Epithelial cell of esophagus (primary cell): ENCODE measurements at regions not wholly inside any gene's neighbourhood (a gene's known extent, or its start where the extent isn't known, plus 50 kb on each side); places are given as distances from the start of the nearest gene placed in this dataset.

Experiments
- DNase-seq: peaks from one replicate; pipeline ENCODE4 v3.0.0; 2010; ENCODE audit warnings: low read depth
- H3K4me3 ChIP-seq: 2 replicates; pipeline ENCODE4 v1.5.1; 2011; ENCODE audit warnings: mild to moderate bottlenecking, low read length, control low read depth
- CTCF ChIP-seq: IDR thresholded peaks from 2 replicates; pipeline ENCODE4 v1.5.1; 2011; ENCODE audit warnings: low read depth, mild to moderate bottlenecking, low read length, control low read depth, inconsistent platforms; ENCODE audit not compliant: insufficient read depth; ENCODE audit errors: missing control alignments

DNA sequence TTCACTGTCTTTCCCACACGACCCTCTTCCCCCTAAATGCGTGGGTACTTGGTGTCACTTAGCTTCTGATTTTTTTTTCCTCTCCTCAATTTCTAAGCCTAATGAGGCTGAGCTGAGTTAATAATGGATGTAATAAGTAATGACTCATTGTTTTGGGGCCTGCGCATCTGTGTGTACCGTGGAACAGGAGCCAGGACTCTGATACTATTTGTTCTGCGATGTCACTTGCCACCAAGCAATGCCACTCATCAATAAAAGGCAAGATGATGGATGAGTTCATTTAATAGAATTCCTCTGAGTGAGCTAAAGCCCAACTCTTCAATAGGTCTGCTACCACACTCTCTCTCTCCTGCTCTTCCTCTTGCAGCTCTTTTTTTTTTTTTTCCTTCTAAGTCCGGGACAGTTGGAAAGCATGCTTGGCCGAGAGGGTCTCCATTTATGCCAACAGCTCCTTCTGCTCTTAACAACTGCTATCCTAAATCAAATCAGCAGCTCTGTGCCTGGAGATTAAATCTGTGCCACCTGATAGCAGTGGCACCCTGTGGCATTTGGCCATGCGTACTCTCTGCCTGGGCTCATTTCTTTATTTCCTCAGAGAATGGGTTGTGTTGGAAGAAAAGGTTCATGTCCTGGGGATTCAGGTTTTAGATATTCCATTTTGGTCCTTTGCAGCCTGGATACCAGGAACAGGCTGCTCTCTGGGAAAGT is 1284.2 kb upstream of the PIK3C3 start:
- no peak for TF ChIP-seq CTCF
- DNase-seq, result no peak
- H3K4me3 ChIP-seq, result no peak overlapping the region

DNA sequence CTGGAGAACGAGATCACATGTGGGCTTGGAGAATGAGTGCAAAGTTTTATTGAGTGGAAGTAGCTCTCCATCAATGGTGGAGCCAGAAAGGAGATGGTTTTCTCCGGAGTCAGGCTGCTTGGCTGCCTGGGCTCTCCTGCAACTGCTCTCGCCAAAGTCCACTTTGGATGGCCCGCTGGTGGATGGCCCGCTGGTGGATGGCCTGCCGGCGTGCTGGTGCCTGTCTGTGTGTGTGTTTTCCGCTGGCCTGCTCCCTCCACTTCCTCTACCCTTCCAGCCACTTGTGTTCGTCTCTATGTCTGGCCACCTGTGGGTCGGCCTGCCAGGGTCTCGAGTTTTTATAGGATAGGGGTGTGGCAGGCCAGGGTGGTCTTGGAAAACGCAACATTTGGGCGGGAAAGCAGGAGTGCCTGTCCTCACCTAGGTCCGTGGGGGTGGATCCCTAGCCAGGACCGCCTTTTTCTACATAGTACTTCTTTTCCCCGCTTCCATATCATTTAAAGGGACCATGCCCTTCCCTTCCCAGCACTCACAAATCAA is 1292.1 kb upstream of the PIK3C3 start:
- H3K4me3 ChIP-seq, result no peak overlapping the region
- DNase-seq, result no peak

DNA sequence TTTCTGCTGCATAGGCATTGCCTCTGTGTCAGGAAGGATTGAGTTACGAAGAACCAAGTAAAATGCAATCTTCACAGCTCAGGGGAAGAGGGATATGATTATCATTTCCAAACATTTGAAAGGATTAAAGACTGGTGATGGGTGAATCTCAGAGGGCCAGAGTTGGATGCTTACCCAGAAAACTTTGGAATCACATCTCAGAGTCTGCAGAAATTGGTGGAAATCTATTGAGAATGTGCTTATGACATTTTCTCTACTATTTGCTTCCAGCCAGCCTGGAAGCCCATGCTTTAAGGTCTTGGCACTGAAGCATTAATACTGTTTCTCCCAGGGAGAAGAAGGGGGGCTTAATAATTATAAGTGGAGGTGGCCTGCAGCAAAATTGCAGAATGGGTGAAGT is 1301.4 kb upstream of the PIK3C3 start:
- H3K4me3 ChIP-seq, result no peak overlapping the region
- TF ChIP-seq CTCF, result no peak
- DNase-seq, result no peak

More for the DNA sequence above, 1292.1 kb upstream of the PIK3C3 start:
- no peak for TF ChIP-seq CTCF

DNA sequence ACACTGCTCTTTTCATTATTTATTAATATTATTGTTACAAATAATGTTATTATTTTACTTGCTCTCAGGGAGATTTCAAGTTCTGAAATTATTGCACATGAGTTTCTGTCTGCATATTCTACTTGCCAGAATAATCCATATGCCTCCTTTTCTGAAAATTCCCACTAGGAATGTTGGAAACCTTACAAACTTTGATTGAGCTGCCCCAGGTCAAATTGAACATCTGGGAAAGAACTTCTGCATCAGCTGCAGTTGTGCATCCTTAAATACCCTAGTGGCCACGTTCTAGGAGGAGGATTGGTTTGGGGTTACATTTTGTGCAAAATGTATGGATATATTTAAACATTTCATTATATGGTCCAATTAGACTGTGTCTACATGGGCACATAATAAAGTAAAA is 1302.7 kb upstream of the PIK3C3 start:
- no peak for DNase-seq
- TF ChIP-seq CTCF, result no peak
- no peak overlapping the region for H3K4me3 ChIP-seq

- DNase-seq, result no peak
- no peak overlapping the region for H3K4me3 ChIP-seq
- TF ChIP-seq CTCF, result no peak
Observed at GRCh38 chr18:40651163-40651562, 1303.9 kb upstream of the PIK3C3 start.

DNA sequence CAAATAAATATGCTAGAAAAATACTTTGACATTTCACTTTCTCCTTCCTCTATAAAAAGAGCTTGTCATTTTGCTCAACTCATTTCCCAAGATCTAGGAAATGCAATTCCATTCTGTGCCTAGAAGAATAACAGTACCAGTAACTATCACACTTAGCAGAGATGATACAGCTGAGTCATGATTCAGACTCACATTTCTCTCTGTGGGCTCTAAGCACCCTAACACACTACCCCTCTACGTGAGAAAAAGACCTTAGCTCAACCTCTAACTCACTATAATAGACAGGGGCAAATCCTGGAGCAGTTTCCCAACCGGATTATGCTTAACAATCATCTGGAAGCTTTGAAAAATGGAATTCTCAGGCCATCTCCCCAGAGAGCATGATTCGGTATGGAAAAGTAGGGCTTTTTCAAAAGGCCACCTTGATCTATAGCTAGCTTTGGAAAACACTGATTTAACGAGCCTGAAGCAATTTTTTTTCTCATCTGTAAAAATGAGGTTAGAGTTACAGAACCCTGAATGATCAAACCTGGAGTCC is 1312.3 kb upstream of the PIK3C3 start:
- H3K4me3 ChIP-seq, result no peak overlapping the region
- TF ChIP-seq CTCF, result no peak
- DNase-seq, result no peak

DNA sequence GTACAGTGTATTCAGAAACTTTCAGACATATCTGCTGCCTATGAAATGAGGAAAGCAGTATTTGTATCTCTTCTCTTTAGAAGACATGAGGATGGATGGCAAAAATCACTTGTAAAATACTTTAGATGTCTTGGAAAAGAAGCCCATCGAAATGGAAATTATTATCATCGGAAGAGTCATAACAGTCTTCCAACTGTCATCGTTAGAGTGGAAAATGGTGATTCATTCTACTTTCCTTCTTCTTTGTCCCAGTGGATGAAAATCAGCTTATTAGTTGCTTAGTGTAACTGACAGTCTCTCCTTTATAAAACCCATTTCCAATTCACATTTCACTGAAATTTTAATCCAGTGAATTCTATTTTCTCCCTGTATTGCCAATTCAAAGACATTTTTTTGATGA is 1323.7 kb upstream of the PIK3C3 start:
- no peak for TF ChIP-seq CTCF
- no peak overlapping the region for H3K4me3 ChIP-seq
- DNase-seq, result no peak
